ENCODE measurements at regions not wholly inside any gene's neighbourhood (a gene's known extent, or its start where the extent isn't known, plus 50 kb on each side); places are given as distances from the start of the nearest gene placed in this dataset.

DNA sequence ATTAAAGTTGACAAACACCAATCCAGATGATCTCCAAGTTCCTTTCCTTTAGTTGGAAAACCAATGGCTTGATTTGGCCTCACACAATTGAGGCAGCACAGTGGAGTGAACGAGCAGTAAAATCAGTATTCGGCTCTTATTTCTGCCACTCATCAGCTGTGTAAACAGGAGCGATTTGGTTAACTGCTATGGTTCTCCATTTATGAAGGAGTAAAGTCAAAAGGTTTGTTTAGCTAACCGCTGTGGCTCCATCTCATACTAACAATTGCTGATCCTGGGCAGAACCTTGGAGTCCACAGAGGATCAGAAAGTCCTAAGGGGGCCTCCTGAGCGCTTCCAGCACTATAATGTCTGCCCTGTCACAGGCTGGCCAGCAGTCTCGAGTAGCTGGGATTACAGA, 54.5 kb upstream of the EXOC1L start:
- CTCF ChIA-PET, result no interaction called here
- Mint-ChIP-seq H3K27me3 (no peaks in the 10 kb centered on the region), H3K27ac (no peak overlapping the region), H3K4me3 (no peak overlapping the region), H3K9me3 (no peaks in the 10 kb centered on the region), H3K36me3 (no peaks in the 10 kb centered on the region), H3K4me1 (no peaks in the 10 kb centered on the region)
- no peak for DNase-seq

DNA sequence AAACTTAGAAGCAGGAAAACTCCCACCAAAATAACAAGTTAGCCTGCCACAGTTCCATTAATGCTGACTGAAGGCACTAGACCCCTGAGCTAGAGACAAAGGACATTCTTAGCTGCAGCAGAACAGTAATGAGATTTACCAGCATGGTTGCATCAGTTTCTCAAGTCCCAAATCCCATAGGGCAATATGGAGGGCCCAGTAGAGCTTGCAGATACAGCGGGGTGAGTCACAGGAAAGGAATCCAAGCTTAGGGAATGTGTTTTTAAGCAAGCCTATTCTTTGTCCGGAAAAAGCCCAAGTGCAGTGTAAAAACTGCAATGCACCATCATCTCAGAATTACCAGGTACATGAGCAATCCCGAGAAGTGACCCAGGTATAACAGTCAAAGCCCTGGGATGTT, 51.3 kb upstream of the EXOC1L start:
- no peak overlapping the region for H3K4me3 Mint-ChIP-seq
- no peaks in the 10 kb centered on the region for H3K4me1 Mint-ChIP-seq
- H3K27me3 Mint-ChIP-seq, result peaks cover 5% of the 10 kb centered on the region
- no peaks in the 10 kb centered on the region for H3K36me3 Mint-ChIP-seq
- H3K9me3 Mint-ChIP-seq, result no peaks in the 10 kb centered on the region
- H3K27ac Mint-ChIP-seq, result no peak overlapping the region
- no peak for DNase-seq
- CTCF ChIA-PET, result no interaction called here

Data from activated naive CD4-positive, alpha-beta T cell treated with anti-CD3 and anti-CD28 coated beads, Interleukin-2, amount 10 ng/mL, durations not matched to agents 7 days and 5 days (primary cell).